Muscle layer of colon (tissue), 2 donors: ENCODE measurements at regions not wholly inside any gene's neighbourhood (a gene's known extent, or its start where the extent isn't known, plus 50 kb on each side); places are given as distances from the start of the nearest gene placed in this dataset.

Source experiments
- H3K27ac ChIP-seq: one replicate; pipeline ENCODE4 v1.7.0; 2013; ENCODE audit warnings: low read depth, mild to moderate bottlenecking, low read length, moderate library complexity
- H3K27me3 ChIP-seq, 2 donors: one replicate each; pipeline ENCODE4 v1.7.0; 2013; ENCODE audit warnings: low read length in 2 of 2, mild to moderate bottlenecking in 2 of 2; ENCODE audit not compliant: insufficient read depth in 2 of 2, control insufficient read depth in 1 of 2
- H3K36me3 ChIP-seq: one replicate; pipeline ENCODE4 v1.7.0; 2013; ENCODE audit warnings: mild to moderate bottlenecking, low read length; ENCODE audit not compliant: insufficient read depth
- H3K4me1 ChIP-seq: one replicate; pipeline ENCODE4 v1.7.0; 2013; ENCODE audit warnings: mild to moderate bottlenecking, low read length; ENCODE audit not compliant: insufficient read depth
- H3K4me3 ChIP-seq, 2 donors: one replicate each; pipeline ENCODE4 v1.7.0; 2013; ENCODE audit warnings: low read length in 2 of 2, low read depth in 1 of 2, mild to moderate bottlenecking in 1 of 2, moderate library complexity in 1 of 2
- H3K9ac ChIP-seq: one replicate; pipeline ENCODE4 v1.7.0; 2013; ENCODE audit warnings: low read length
- H3K9me3 ChIP-seq: one replicate; pipeline ENCODE4 v1.7.0; 2013; ENCODE audit warnings: mild to moderate bottlenecking, low read length
- donor health status: abdominal sarcoma.
- donor health status: Adenocarcinoma of cecum.

DNA sequence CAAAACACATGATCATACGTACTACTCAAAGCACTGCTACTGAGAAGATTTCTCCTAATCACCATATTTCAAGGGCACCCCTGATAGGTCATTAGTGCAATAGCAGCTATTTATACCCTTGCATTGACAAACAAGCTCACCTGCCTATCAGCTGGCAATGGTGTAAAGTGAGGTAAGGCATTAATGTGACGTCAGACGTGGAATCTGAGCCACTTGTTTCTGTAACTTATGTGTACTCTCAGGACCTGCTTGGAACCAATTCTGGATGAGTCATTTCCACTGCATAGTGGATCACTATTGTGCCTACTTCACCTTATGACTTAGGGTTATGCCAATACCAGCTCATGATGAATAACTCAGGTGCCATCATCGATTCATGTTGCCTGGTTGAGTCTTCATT, 628.5 kb upstream of the CELF2 start:
- Histone ChIP-seq H3K4me1 (peaks cover 6% of the 10 kb centered on the region), H3K9ac (no peak overlapping the region), H3K27me3 (no peaks in the 10 kb centered on the region), H3K36me3 (no peaks in the 10 kb centered on the region), H3K9me3 (no peaks in the 10 kb centered on the region), H3K27ac (no peak overlapping the region), H3K4me3 (no peak overlapping the region)

DNA sequence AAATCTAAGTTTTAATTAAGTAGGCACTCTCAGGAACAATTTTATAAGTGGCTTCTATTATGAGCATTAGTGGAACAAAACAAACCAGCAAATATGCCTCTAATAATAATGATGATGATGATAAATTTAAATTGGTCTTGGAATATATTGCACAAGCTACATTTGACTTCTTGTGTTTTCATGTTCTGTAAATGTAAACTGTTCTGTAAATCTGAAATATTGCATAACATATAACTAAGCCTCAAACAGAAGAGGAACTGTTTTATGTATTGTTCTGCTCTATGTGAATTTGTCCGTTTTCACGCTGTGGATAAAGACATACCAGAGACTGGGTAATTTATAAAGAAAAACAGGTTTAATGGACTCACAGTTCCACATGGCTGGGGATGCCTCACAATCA, 625.2 kb upstream of the CELF2 start:
- Histone ChIP-seq H3K4me1 (no peaks in the 10 kb centered on the region), H3K4me3 (no peak overlapping the region), H3K9me3 (no peaks in the 10 kb centered on the region), H3K27ac (no peak overlapping the region), H3K36me3 (no peaks in the 10 kb centered on the region), H3K9ac (no peak overlapping the region), H3K27me3 (no peaks in the 10 kb centered on the region)

DNA sequence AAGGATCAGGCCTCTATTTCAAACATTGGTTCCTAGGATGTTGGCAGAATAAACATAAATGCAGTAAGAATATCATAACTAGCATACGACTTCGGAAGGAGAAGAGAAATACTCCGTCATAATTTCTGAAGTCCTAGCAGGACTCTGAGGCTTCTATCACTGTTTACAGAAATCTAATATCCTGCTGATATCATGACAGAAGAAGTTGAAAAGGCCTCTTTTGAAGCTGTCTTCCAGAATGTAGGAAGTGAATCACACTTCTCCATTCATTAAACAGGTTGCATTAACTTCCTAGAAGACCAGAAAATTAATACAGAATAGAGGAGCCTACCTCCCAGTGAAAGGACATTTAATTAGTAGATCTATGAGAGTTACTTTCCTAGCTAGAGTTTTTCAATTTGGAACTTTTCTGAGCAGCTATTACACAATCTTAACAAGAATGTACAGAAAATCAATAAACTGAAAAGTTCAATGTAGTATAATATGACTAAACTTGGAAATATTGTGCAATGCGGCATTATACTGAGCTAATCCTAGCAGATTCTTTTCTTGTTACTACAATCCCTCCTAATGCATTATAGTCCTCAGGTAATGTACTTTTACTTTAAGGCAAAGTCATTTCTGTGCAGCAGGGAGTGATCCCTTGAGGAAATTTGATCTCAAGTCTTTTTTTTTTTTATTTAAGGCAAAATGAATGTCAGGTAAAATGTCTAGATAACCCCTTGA, 622.6 kb upstream of the CELF2 start:
- no peaks in the 10 kb centered on the region for H3K36me3 ChIP-seq
- H3K27me3 ChIP-seq = no peaks in the 10 kb centered on the region

DNA sequence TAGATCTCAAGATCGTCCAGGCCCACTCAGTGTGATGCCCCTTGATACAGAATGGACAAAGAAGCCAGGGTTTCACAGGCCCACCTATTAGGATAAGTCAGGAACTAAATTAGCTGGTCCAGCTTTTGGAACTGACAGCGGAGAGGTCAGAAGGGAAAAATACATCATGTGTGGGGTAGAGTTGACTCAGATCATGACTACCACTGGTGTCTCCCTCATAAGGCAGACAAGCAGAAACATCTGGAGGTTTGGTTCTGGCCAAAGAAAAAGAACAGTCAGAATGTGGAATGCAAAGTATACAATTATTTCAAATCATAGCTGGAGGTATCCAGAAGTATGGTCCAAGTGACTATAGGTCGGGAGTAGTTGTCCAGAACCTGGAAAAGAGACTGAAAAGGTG, 621.1 kb upstream of the CELF2 start:
- Histone ChIP-seq H3K4me1 (no peaks in the 10 kb centered on the region), H3K27ac (no peak overlapping the region), H3K9ac (no peak overlapping the region), H3K4me3 (no peak overlapping the region), H3K27me3 (no peaks in the 10 kb centered on the region), H3K36me3 (no peaks in the 10 kb centered on the region), H3K9me3 (no peaks in the 10 kb centered on the region)

More for the DNA sequence above, 622.6 kb upstream of the CELF2 start:
- Histone ChIP-seq H3K27ac (no peak overlapping the region), H3K9me3 (no peaks in the 10 kb centered on the region), H3K4me1 (no peaks in the 10 kb centered on the region), H3K4me3 (no peak overlapping the region), H3K9ac (no peak overlapping the region)

DNA sequence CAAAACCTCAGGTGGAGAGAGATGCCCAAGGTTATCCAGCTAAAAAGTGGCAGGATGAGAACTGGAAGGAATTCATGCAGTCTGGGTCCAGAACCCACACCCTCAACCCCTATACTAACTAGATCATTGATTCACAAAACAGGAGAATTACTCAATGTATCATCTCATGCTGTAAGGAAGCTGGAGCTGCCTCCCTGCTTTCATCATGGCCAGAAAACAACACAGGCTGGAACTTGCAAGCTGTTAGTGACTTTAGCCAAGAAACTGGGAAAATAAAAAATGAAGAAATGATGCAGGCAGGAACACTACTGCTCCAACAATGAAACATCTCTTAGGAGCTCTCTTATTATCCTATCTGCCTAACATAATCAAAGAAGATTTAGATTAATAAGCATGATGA, 619.8 kb upstream of the CELF2 start:
- no peaks in the 10 kb centered on the region for H3K36me3 ChIP-seq
- no peaks in the 10 kb centered on the region for H3K4me1 ChIP-seq
- H3K9me3 ChIP-seq = no peaks in the 10 kb centered on the region
- no peak overlapping the region for H3K27ac ChIP-seq
- H3K9ac ChIP-seq = no peak overlapping the region
- H3K27me3 ChIP-seq = no peaks in the 10 kb centered on the region
- no peak overlapping the region for H3K4me3 ChIP-seq

DNA sequence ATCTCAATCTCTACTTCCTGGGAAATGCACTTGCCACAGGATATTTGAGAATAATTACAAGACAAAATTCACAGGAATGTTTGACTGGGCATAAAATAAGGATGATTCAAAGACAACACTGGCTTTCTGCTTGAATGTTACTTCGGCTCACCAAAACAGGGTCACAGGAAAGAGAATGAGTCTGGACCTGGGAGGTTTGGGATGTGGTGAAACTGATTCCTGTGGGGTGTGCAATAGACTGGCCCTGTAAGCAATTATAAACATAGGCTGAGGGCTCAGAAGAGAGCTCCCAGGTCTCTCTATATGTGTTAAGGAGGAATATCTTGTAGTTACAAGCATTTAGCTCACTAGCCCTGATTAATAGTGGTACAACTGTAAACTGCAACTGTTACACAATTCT, 613.9 kb upstream of the CELF2 start:
- H3K4me3 ChIP-seq = no peak overlapping the region
- H3K9me3 ChIP-seq = no peaks in the 10 kb centered on the region
- H3K36me3 ChIP-seq = no peaks in the 10 kb centered on the region
- H3K4me1 ChIP-seq = no peaks in the 10 kb centered on the region
- no peak overlapping the region for H3K27ac ChIP-seq
- no peaks in the 10 kb centered on the region for H3K27me3 ChIP-seq
- no peak overlapping the region for H3K9ac ChIP-seq

DNA sequence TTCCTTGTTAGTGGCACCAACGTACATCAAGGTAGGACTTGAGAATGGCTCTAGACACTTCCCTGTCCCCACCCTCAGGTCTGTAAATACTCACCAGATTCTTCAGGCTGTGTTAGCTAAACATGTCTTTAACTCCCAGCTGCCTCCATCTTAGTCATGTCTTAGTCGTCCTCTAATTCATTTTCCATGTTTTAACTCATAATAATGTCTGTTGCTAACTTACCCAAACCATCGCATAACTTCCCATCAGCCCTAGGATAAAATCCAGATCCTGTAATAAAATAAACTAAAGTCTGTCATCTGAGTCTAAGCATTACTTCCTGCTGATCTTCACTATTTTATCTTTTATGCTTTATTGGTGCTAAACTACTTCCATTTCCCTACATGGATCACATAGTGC, 600.0 kb upstream of the CELF2 start:
- no peaks in the 10 kb centered on the region for H3K36me3 ChIP-seq
- H3K4me1 ChIP-seq = no peaks in the 10 kb centered on the region

DNA sequence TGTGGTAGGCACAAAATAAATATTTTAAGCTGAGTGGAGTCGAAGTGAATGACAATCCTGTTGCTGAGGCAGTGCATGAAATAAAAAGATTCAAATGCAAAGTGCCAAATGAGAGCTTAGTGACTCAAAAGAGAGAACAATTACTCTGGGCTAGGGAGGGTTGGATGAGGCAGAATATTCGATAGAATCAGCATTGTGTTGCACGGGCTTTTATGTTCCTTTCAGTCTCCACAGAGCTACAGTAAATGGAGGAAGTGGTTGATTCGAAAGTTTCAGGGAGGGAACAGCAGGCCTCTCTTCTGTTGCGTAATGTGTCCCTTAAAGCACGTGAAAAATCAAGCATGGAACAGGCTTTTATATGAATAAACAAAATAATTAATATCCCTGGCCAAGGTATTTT, 599.3 kb upstream of the CELF2 start:
- H3K36me3 ChIP-seq = no peaks in the 10 kb centered on the region
- no peak overlapping the region for H3K27ac ChIP-seq
- H3K27me3 ChIP-seq = no peaks in the 10 kb centered on the region
- no peak overlapping the region for H3K9ac ChIP-seq
- H3K9me3 ChIP-seq = no peaks in the 10 kb centered on the region
- no peaks in the 10 kb centered on the region for H3K4me1 ChIP-seq
- H3K4me3 ChIP-seq = no peak overlapping the region

More for the DNA sequence above, 600.0 kb upstream of the CELF2 start:
- Histone ChIP-seq H3K4me3 (no peak overlapping the region), H3K27ac (no peak overlapping the region), H3K9me3 (no peaks in the 10 kb centered on the region), H3K27me3 (no peaks in the 10 kb centered on the region), H3K9ac (no peak overlapping the region)

DNA sequence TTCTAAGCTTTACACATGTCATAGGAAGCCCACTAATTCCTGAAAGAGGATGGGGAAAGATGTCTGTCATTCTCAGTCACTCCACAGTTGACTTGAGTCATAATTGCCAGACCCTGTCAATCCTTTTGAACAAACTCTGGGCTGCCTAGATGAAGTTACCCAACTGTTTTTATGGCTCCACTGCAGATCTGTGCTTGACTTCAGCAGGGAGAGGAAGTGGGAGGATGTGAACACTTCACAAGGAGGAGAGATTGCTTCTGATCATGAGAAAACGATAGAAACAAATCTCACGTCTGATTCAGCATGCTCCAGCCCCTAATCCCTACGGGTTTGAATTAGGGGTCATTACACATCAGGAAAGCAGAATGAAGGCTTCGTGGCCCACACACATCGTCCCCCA, 596.6 kb upstream of the CELF2 start:
- H3K27me3 ChIP-seq = no peaks in the 10 kb centered on the region
- no peak overlapping the region for H3K27ac ChIP-seq
- H3K4me3 ChIP-seq = no peak overlapping the region
- H3K9me3 ChIP-seq = no peaks in the 10 kb centered on the region
- H3K9ac ChIP-seq = no peak overlapping the region
- no peaks in the 10 kb centered on the region for H3K4me1 ChIP-seq
- no peaks in the 10 kb centered on the region for H3K36me3 ChIP-seq

DNA sequence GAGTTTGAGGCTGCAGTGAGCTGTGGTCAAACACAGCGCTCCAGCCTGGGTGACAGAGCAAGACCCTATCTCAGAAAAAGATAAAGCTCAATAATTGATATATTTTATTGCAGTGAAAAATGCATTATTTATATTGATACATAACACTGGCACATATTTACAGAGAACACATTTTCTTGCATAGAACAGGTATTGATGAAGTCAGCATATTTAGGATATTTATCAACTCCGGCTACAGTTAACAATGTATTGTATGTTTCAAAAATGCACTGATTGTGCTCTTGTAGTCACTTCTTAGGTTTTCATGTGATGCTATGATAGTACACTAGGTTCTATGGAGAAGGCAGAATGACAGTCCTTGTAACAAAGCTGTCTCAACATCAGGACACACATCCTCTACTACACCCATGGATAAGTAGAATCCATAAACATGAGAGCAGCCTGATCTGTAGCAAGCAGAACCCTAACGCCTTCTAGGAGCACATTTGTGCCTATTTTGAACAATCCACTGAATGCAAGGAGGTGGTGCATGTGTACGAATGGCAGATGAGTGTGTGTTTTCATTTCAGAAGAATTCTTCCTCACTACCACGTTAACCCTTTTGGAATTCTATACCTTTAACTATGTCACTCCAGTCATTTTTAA, 586.1 kb upstream of the CELF2 start:
- Histone ChIP-seq H3K9ac (no peak overlapping the region), H3K4me3 (no peak overlapping the region), H3K36me3 (no peaks in the 10 kb centered on the region), H3K27ac (no peak overlapping the region), H3K9me3 (no peaks in the 10 kb centered on the region), H3K27me3 (no peaks in the 10 kb centered on the region), H3K4me1 (no peaks in the 10 kb centered on the region)

DNA sequence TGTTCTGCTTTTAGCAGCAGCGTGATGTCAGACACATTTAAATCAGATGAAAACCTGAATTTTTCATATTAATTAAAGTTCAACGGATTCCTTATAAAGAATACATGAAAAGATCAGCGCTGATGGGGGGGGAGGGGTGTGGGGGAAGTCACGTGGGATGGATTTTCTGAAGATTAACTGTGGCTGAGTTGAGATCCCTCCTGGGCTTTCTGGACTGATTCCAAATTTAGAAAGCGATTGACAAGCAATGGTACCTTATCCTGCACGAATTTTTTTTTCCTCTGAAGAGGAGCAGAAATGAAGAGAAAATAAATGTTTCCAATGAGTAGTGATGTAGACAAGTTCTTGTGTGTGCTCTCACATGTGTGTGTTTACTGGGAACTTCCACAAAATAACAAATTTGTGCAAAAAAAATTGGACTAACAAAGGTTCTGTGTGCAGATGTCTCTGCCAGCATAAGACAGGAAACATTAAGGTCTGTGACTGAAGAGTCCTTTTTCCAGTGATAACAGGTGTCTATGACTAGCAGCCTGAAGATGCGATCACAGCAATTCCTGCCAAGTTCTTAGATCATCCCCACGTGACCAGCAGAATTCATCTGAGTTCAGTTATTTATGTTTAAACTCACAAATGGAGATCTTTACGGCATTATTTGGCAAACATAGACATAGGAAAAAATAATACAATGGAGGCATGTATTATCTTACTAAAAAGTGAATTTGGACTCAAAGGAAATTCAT, 585.2 kb upstream of the CELF2 start:
- Histone ChIP-seq H3K27me3 (no peaks in the 10 kb centered on the region), H3K4me1 (no peaks in the 10 kb centered on the region), H3K36me3 (no peaks in the 10 kb centered on the region), H3K4me3 (no peak overlapping the region), H3K9ac (no peak overlapping the region), H3K9me3 (no peaks in the 10 kb centered on the region), H3K27ac (no peak overlapping the region)
